ENCODE measurements at regions not wholly inside any gene's neighbourhood (a gene's known extent, or its start where the extent isn't known, plus 50 kb on each side); places are given as distances from the start of the nearest gene placed in this dataset.

DNA sequence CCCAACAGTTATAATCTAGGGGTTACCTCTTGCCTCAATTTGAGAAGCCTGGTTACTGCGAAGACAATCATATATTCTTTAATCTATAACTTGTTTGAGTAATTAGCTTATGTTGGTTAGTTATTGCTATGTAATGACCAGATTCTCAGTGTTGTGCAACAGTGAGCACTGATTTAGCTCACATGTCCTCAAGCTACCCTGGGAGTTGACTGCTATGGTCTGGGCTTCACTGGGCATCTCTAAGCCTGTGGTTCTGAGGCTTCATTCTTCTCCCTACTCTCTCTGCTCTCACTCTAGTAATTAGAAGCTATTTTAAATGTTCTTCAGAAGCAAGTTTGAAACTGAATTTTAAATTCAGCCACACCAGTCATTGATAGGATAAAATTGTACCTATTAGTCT lies 371.8 kb downstream of the PBX1 start:
- no peak overlapping the region for H3K4me3 ChIP-seq (ENCODE audit: low read depth, poor library complexity, severe bottlenecking)
- no peak for DNase-seq (ENCODE audit: low spot score in 2 of 2)
- intact Hi-C loops (cut with DNase I; ENCODE audit: low total_unique reads) = no loop called here
- TF ChIP-seq, protein P1, sequence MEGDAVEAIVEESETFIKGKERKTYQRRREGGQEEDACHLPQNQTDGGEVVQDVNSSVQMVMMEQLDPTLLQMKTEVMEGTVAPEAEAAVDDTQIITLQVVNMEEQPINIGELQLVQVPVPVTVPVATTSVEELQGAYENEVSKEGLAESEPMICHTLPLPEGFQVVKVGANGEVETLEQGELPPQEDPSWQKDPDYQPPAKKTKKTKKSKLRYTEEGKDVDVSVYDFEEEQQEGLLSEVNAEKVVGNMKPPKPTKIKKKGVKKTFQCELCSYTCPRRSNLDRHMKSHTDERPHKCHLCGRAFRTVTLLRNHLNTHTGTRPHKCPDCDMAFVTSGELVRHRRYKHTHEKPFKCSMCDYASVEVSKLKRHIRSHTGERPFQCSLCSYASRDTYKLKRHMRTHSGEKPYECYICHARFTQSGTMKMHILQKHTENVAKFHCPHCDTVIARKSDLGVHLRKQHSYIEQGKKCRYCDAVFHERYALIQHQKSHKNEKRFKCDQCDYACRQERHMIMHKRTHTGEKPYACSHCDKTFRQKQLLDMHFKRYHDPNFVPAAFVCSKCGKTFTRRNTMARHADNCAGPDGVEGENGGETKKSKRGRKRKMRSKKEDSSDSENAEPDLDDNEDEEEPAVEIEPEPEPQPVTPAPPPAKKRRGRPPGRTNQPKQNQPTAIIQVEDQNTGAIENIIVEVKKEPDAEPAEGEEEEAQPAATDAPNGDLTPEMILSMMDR (IDR thresholded peaks at IDR 0.05) = no peak
- no peak for TF ChIP-seq POLR2A (IDR thresholded peaks at IDR 0.05)
- 93 to 94% methylated on average over 1 of the region's 1 CpG for WGBS, 2 donors

- 68 to 83% methylated on average over 2 of the region's 2 CpGs for WGBS, 2 donors
- intact Hi-C loops (cut with DNase I; ENCODE audit: low total_unique reads) = no loop called here
- no peak for TF ChIP-seq POLR2A (IDR thresholded peaks at IDR 0.05)
- TF ChIP-seq, protein P1 (IDR thresholded peaks at IDR 0.05) = no peak
- H3K4me3 ChIP-seq (ENCODE audit: low read depth, poor library complexity, severe bottlenecking) = no peak overlapping the region
- DNase-seq (ENCODE audit: low spot score in 2 of 2) = no peak
Observed at GRCh38 chr1:164930241-164930640, 371.3 kb downstream of the PBX1 start.

GRCh38 chr1:164928232-164928812 lies 369.3 kb downstream of the PBX1 start:
- H3K4me3 ChIP-seq (ENCODE audit: low read depth, poor library complexity, severe bottlenecking) = no peak overlapping the region
- TF ChIP-seq POLR2A (IDR thresholded peaks at IDR 0.05) = no peak
- TF ChIP-seq, protein P1 (IDR thresholded peaks at IDR 0.05) = no peak
- intact Hi-C loops (cut with DNase I; ENCODE audit: low total_unique reads) = no loop called here
- no peak for DNase-seq (ENCODE audit: low spot score in 2 of 2)
- WGBS, 2 donors = 70 to 81% methylated on average over 6 of the region's 6 CpGs

GRCh38 chr1:164926107-164926506 lies 367.1 kb downstream of the PBX1 start:
- no peak overlapping the region for H3K4me3 ChIP-seq (ENCODE audit: low read depth, poor library complexity, severe bottlenecking)
- no peak for DNase-seq (ENCODE audit: low spot score in 2 of 2)
- TF ChIP-seq, protein P1 (IDR thresholded peaks at IDR 0.05) = no peak
- TF ChIP-seq POLR2A (IDR thresholded peaks at IDR 0.05) = no peak
- WGBS, 2 donors = 46 to 65% methylated on average over 2 of the region's 2 CpGs
- intact Hi-C loops (cut with DNase I; ENCODE audit: low total_unique reads) = no loop called here

DNA sequence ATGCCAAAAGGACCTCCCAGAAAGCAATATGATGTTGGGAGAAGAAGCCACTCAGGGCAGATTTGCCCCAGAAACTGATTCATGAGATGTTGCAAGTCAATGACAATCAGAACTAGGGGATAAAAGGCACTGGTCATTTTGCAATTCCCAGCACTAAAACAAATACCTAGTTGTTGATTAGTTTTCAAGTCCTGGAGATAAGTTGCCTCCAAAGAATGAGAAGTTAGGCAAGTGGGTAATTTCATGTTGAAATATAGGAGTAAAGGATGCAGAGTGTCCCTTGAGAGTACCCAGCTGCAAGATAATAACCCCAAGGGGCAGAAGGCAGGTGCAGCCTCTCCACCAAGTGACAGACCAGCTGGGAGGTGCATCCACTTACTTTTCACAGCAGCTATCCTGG lies 363.6 kb downstream of the PBX1 start:
- no peak for DNase-seq (ENCODE audit: low spot score in 2 of 2)
- no peak overlapping the region for H3K4me3 ChIP-seq (ENCODE audit: low read depth, poor library complexity, severe bottlenecking)
- intact Hi-C loops (cut with DNase I; ENCODE audit: low total_unique reads) = no loop called here
- TF ChIP-seq POLR2A (IDR thresholded peaks at IDR 0.05) = no peak
- TF ChIP-seq, protein P1 (IDR thresholded peaks at IDR 0.05) = no peak

DNA sequence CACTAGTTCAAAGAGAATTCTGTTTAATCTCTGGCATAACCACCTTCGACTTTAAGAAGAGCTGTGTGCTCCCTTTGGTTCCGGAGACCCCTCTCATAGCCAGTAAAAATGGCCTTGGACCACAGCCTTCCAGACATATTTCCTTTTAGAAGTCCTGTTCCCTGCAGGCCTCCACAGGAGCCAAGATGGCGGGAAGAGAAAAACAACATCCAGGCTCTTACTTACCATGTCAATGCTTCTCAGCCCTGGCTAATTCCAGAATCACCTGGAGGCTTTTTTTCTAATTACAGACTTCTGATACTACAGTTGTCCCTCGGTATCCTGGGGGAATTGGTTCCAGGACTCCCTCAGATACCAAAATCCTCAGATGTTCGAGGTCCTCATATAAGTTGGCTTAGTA lies 362.5 kb downstream of the PBX1 start:
- TF ChIP-seq, protein P1 (IDR thresholded peaks at IDR 0.05) = no peak
- no peak for TF ChIP-seq POLR2A (IDR thresholded peaks at IDR 0.05)
- WGBS, 2 donors = 80 to 85% methylated on average over 5 of the region's 5 CpGs
- no peak overlapping the region for H3K4me3 ChIP-seq (ENCODE audit: low read depth, poor library complexity, severe bottlenecking)
- no peak for DNase-seq (ENCODE audit: low spot score in 2 of 2)
- intact Hi-C loops (cut with DNase I; ENCODE audit: low total_unique reads) = no loop called here

Measured in lower leg skin (tissue), 4 donors.